ENCODE measurements at regions not wholly inside any gene's neighbourhood (a gene's known extent, or its start where the extent isn't known, plus 50 kb on each side); places are given as distances from the start of the nearest gene placed in this dataset.

DNA sequence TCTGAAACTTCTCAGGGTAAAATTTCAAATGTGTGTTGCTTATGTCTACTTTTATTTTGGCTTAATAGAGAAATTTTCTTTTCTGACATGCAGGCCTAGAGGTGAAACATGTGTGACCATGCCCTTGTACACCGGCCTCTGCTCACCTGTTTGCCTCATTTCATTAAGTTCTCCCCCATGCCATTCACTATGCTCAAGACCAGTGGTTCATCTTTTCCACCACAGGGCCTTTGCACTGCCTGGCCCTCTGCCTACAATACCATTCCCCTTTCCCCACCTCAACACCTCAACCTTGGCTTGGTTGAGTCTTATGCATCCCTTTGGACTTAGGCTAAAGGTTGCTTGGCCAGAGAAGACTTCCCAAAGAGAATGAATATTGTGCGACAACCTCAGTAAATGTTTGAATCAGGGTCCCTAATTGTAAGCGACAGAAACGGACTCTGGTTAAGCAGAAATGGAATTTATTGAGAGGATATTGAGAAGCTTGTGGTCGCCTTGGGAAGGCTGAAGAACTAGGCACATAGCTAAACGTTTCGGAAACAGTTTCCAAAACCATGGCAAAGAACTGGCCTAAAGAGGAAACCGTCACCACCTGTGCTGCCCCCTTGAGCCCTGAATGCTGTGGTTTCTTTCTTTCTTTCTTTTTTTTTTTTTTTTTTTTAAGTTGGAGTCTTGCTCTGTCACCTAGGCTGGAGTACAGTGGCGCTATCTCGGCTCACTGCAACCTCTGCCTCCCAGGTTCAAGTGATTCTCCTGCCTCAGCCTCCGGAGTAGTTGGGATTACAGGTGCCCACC is 152.2 kb downstream of the SOX4 start:
- Histone ChIP-seq H4K20me1 (ENCODE audit: insufficient read depth) (no peaks in the 10 kb centered on the region), H3F3A (ENCODE audit: insufficient read depth) (peaks cover 13% of the 10 kb centered on the region), H2AFZ (no peak overlapping the region), H3K4me3 (no peak overlapping the region), H3K27me3 (replicated peaks; ENCODE audit: insufficient read depth) (no peaks in the 10 kb centered on the region), H3K4me2 (ENCODE audit: unreplicated experiment) (no peak overlapping the region), H3K9me3 (ENCODE audit: low read depth) (no peaks in the 10 kb centered on the region), H3K27ac (no peak overlapping the region), H3K4me1 (ENCODE audit: insufficient read depth) (peaks cover 19% of the 10 kb centered on the region), H3K79me2 (ENCODE audit: insufficient read depth) (no peaks in the 10 kb centered on the region), H3K9me2 (ENCODE audit: insufficient read depth) (no peaks in the 10 kb centered on the region; the same call in 1 of the 2 replicates), H3K9ac (no peak overlapping the region), H3K36me3 (ENCODE audit: low read depth) (no peaks in the 10 kb centered on the region)
- no peak for TF ChIP-seq EZH2phosphoT487 (IDR thresholded peaks at IDR 0.05; ENCODE audit: insufficient read depth, low read depth)
- no peak for TF ChIP-seq EZH2 (IDR thresholded peaks at IDR 0.05; ENCODE audit: insufficient read depth, poor library complexity, severe bottlenecking)
- 87 to 90% methylated on average over 11 of the region's 11 CpGs for WGBS, 2 experiments (ENCODE audit: low coverage in 1 of 2, low lambda C conversion rate in 2 of 2, missing lambda C conversion rate in 2 of 2)
- in situ Hi-C loops (cut with MboI) = no loop called here
- no peak for DNase-seq

DNA sequence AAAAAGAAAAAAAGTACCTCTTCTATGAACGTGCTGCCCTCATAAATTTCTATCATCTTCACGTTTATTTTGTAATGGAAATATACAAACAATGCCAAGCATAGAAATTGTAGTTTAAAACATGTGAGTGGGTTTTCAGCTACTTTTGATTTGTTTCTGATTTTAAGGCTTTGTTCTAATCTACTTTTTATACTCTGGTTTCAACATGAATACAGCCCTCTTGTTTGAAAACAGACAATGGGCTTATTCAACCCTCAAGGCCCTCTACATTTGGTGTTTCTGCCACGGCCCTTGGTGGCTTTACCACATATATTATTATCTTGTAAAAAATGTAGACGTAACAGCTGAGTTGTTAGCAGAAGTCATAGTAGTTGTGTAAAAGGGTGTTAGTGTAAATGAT is 153.9 kb downstream of the SOX4 start:
- WGBS, 2 experiments (ENCODE audit: low coverage in 1 of 2, low lambda C conversion rate in 2 of 2, missing lambda C conversion rate in 2 of 2) = 66 to 69% methylated on average over 4 of the region's 4 CpGs
- Histone ChIP-seq H3K36me3 (ENCODE audit: low read depth) (no peaks in the 10 kb centered on the region), H4K20me1 (ENCODE audit: insufficient read depth) (no peaks in the 10 kb centered on the region), H3K9me3 (ENCODE audit: low read depth) (no peaks in the 10 kb centered on the region), H3K4me1 (ENCODE audit: insufficient read depth) (peaks cover 17% of the 10 kb centered on the region), H3K4me2 (ENCODE audit: unreplicated experiment) (no peak overlapping the region), H3K4me3 (no peak overlapping the region), H3F3A (ENCODE audit: insufficient read depth) (peaks cover 4% of the 10 kb centered on the region), H3K27me3 (replicated peaks; ENCODE audit: insufficient read depth) (no peaks in the 10 kb centered on the region), H2AFZ (no peak overlapping the region), H3K9ac (no peak overlapping the region), H3K27ac (no peak overlapping the region), H3K79me2 (ENCODE audit: insufficient read depth) (no peaks in the 10 kb centered on the region), H3K9me2 (ENCODE audit: insufficient read depth) (no peaks in the 10 kb centered on the region; the same call in 1 of the 2 replicates)
- no peak for DNase-seq
- no peak for TF ChIP-seq EZH2 (IDR thresholded peaks at IDR 0.05; ENCODE audit: insufficient read depth, poor library complexity, severe bottlenecking)
- no peak for TF ChIP-seq EZH2phosphoT487 (IDR thresholded peaks at IDR 0.05; ENCODE audit: insufficient read depth, low read depth)
- in situ Hi-C loops (cut with MboI) = no loop called here

GRCh38 chr6:21748343-21749056 is 154.9 kb downstream of the SOX4 start:
- no peaks in the 10 kb centered on the region for H3K79me2 ChIP-seq (ENCODE audit: insufficient read depth)
- H2AFZ ChIP-seq = no peak overlapping the region
- H3K9ac ChIP-seq = no peak overlapping the region
- H3K4me1 ChIP-seq (ENCODE audit: insufficient read depth) = peaks cover 25% of the 10 kb centered on the region
- H3K4me2 ChIP-seq (ENCODE audit: unreplicated experiment) = no peak overlapping the region
- in situ Hi-C loops (cut with MboI) = no loop called here
- no peaks in the 10 kb centered on the region for H4K20me1 ChIP-seq (ENCODE audit: insufficient read depth)
- no peak overlapping the region for H3K27ac ChIP-seq
- peak; percentile 66 for DNase-seq
- no peaks in the 10 kb centered on the region for H3K27me3 ChIP-seq (replicated peaks; ENCODE audit: insufficient read depth)
- WGBS, 2 experiments (ENCODE audit: low coverage in 1 of 2, low lambda C conversion rate in 2 of 2, missing lambda C conversion rate in 2 of 2) = 63% methylated on average over 3 of the region's 3 CpGs
- peaks cover 3% of the 10 kb centered on the region; the same call in 1 of the 2 replicates for H3F3A ChIP-seq (ENCODE audit: insufficient read depth)
- no peaks in the 10 kb centered on the region; the same call in 1 of the 2 replicates for H3K9me2 ChIP-seq (ENCODE audit: insufficient read depth)
- H3K36me3 ChIP-seq (ENCODE audit: low read depth) = no peaks in the 10 kb centered on the region
- no peak overlapping the region for H3K4me3 ChIP-seq
- no peaks in the 10 kb centered on the region for H3K9me3 ChIP-seq (ENCODE audit: low read depth)
- TF ChIP-seq EZH2phosphoT487 (IDR thresholded peaks at IDR 0.05; ENCODE audit: insufficient read depth, low read depth) = no peak
- no peak for TF ChIP-seq EZH2 (IDR thresholded peaks at IDR 0.05; ENCODE audit: insufficient read depth, poor library complexity, severe bottlenecking)

DNA sequence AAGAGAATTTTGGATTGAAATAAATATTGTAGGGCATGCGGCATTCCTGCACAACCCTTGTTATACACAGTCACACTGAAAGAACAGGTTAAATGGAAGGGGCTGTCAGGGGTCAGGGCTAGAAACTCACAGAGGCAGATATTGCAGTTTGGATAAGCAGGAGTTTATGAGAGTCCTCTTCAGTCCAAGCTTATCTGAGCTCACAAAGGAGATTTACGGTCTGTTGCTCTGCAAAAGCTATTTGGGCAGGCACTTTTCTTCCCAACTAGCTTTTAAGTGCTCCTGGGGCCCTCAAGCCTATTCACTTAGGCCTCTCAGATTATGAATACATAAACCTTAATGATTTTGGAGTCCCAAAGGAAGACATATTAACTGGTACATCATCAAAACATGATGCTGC is 156.2 kb downstream of the SOX4 start:
- H3K4me2 ChIP-seq (ENCODE audit: unreplicated experiment) = no peak overlapping the region

More for the DNA sequence above, 156.2 kb downstream of the SOX4 start:
- no peaks in the 10 kb centered on the region for H4K20me1 ChIP-seq (ENCODE audit: insufficient read depth)
- H3K9me3 ChIP-seq (ENCODE audit: low read depth) = no peaks in the 10 kb centered on the region
- WGBS, 2 experiments (ENCODE audit: low coverage in 1 of 2, low lambda C conversion rate in 2 of 2, missing lambda C conversion rate in 2 of 2) = 98 to 100% methylated on average over 2 of the region's 2 CpGs
- no peaks in the 10 kb centered on the region for H3K79me2 ChIP-seq (ENCODE audit: insufficient read depth)
- no peak overlapping the region for H3K27ac ChIP-seq
- TF ChIP-seq EZH2 (IDR thresholded peaks at IDR 0.05; ENCODE audit: insufficient read depth, poor library complexity, severe bottlenecking) (no peak), EZH2phosphoT487 (IDR thresholded peaks at IDR 0.05; ENCODE audit: insufficient read depth, low read depth) (no peak)
- no peaks in the 10 kb centered on the region for H3K27me3 ChIP-seq (replicated peaks; ENCODE audit: insufficient read depth)
- no peaks in the 10 kb centered on the region; the same call in 1 of the 2 replicates for H3K9me2 ChIP-seq (ENCODE audit: insufficient read depth)
- H3K4me3 ChIP-seq = no peak overlapping the region
- in situ Hi-C loops (cut with MboI) = no loop called here
- no peak overlapping the region for H3K9ac ChIP-seq
- H3K36me3 ChIP-seq (ENCODE audit: low read depth) = no peaks in the 10 kb centered on the region
- peaks cover 9% of the 10 kb centered on the region; the same call in 1 of the 2 replicates for H3F3A ChIP-seq (ENCODE audit: insufficient read depth)
- H3K4me1 ChIP-seq (ENCODE audit: insufficient read depth) = peaks cover 32% of the 10 kb centered on the region
- no peak overlapping the region for H2AFZ ChIP-seq
- no peak for DNase-seq
